HEK293 (cell line): ENCODE measurements at regions not wholly inside any gene's neighbourhood (a gene's known extent, or its start where the extent isn't known, plus 50 kb on each side); places are given as distances from the start of the nearest gene placed in this dataset.

ENCODE experiments used
- CTCF ChIA-PET: fragments of 350-600 bp; formaldehyde crosslinking; extraction: SDS; loops from one replicate; lab custom pipeline; 2021; ENCODE audit warnings: antibody characterized with exemption; lab: Yijun Ruan, JAX
- POLR2A ChIA-PET: fragments of 300-600 bp; formaldehyde crosslinking; extraction: SDS; loops from one replicate; lab custom pipeline; 2020; ENCODE audit warnings: antibody characterized with exemption, inconsistent platforms; lab: Yijun Ruan, JAX
- H3K27ac ChIP-seq: fragments of 200-500 bp; sonication (Bioruptor generic); 2 replicates; pipeline ENCODE4 v1.5.1; 2014; ENCODE audit warnings: low read depth, low read length, control low read depth, inconsistent platforms; ENCODE audit errors: extremely low read depth
- H3K36me3 ChIP-seq, 2 experiments: fragments of 200-500 bp in 1 of 2; sonication (Bioruptor generic) in 1 of 2; 1 replicate in 1 of 2; 2 replicates in 1 of 2; pipeline ENCODE4 v1.5.1; 2014 to 2017; ENCODE audit warnings: inconsistent platforms in 2 of 2, low read length in 2 of 2; ENCODE audit not compliant: control insufficient read depth in 2 of 2, insufficient read depth in 1 of 2
- H3K4me1 ChIP-seq: fragments of 200-500 bp; sonication (Bioruptor generic); 2 replicates; pipeline ENCODE4 v1.5.1; 2014; ENCODE audit warnings: mild to moderate bottlenecking, low read length, inconsistent platforms; ENCODE audit not compliant: control insufficient read depth, insufficient read depth
- H3K4me3 ChIP-seq: 2 replicates; pipeline ENCODE4 v1.5.1; 2011; ENCODE audit warnings: low read depth, mild to moderate bottlenecking, control low read depth, low read length, moderate library complexity
- H3K9me3 ChIP-seq: fragments of 200-500 bp; sonication (Bioruptor generic); 2 replicates; pipeline ENCODE4 v1.5.1; 2014; ENCODE audit warnings: low read depth, low read length, inconsistent platforms; ENCODE audit not compliant: control insufficient read depth, insufficient read depth
- HOXC10 ChIP-seq: sonication (generic); formaldehyde crosslinking; IDR thresholded peaks from 2 replicates; pipeline ENCODE4 v1.8.1; 2023; ENCODE audit warnings: mild to moderate bottlenecking, missing genetic modification reagents
- RBAK ChIP-seq: fragments of 450-650 bp; formaldehyde crosslinking; IDR thresholded peaks from 2 replicates; pipeline ENCODE4 v1.5.1; 2016; ENCODE audit warnings: missing biosample characterization, missing genetic modification characterization
- SALL2 ChIP-seq: fragments of 450-650 bp; formaldehyde crosslinking; IDR thresholded peaks from 2 replicates; pipeline ENCODE4 v1.5.0; 2017; ENCODE audit warnings: missing biosample characterization, mild to moderate bottlenecking, missing genetic modification characterization, borderline replicate concordance
- SETDB1 ChIP-seq: IDR thresholded peaks from one replicate; pipeline ENCODE4 v1.6.1; 2017; ENCODE audit warnings: mild to moderate bottlenecking, low read length, moderate library complexity, mixed read lengths; ENCODE audit not compliant: insufficient read length
- ZBTB11 ChIP-seq: fragments of 450-650 bp; formaldehyde crosslinking; conservative IDR thresholded peaks from 2 replicates; pipeline ENCODE4 v1.5.1; 2016; ENCODE audit warnings: low read depth, missing biosample characterization, missing genetic modification characterization
- ZFP3 ChIP-seq: fragments of 450-650 bp; formaldehyde crosslinking; IDR thresholded peaks from 2 replicates; pipeline ENCODE4 v1.5.1; 2016; ENCODE audit warnings: low read depth, missing biosample characterization, missing genetic modification characterization
- ZIC2 ChIP-seq: fragments of 450-650 bp; formaldehyde crosslinking; IDR thresholded peaks from 2 replicates; pipeline ENCODE4 v1.5.1; 2016; ENCODE audit warnings: missing biosample characterization, missing genetic modification characterization
- ZNF146 ChIP-seq: fragments of 450-650 bp; formaldehyde crosslinking; IDR thresholded peaks from 2 replicates; pipeline ENCODE4 v1.5.1; 2016; ENCODE audit warnings: missing biosample characterization, missing genetic modification characterization
- ZNF2 ChIP-seq: fragments of 450-650 bp; formaldehyde crosslinking; IDR thresholded peaks from 2 replicates; pipeline ENCODE4 v1.5.1; 2016; ENCODE audit warnings: missing biosample characterization, missing genetic modification characterization
- ZNF202 ChIP-seq: fragments of 450-650 bp; formaldehyde crosslinking; IDR thresholded peaks from 2 replicates; pipeline ENCODE4 v1.5.1; 2016; ENCODE audit warnings: missing biosample characterization, missing genetic modification characterization, borderline replicate concordance
- ZNF221 ChIP-seq: fragments of 450-650 bp; formaldehyde crosslinking; IDR thresholded peaks from 2 replicates; pipeline ENCODE4 v1.5.1; 2017; ENCODE audit warnings: missing biosample characterization, missing genetic modification characterization, borderline replicate concordance
- ZNF266 ChIP-seq: fragments of 450-650 bp; formaldehyde crosslinking; IDR thresholded peaks from 2 replicates; pipeline ENCODE4 v1.5.1; 2016; ENCODE audit warnings: missing biosample characterization, missing genetic modification characterization, low read depth
- ZNF510 ChIP-seq: fragments of 450-650 bp; formaldehyde crosslinking; IDR thresholded peaks from 2 replicates; pipeline ENCODE4 v1.5.1; 2018; ENCODE audit warnings: mild to moderate bottlenecking, missing genetic modification characterization, missing biosample characterization; ENCODE audit not compliant: insufficient replicate concordance
- ZNF521 ChIP-seq: fragments of 450-650 bp; formaldehyde crosslinking; IDR thresholded peaks from 2 replicates; pipeline ENCODE4 v1.5.1; 2017; ENCODE audit warnings: missing biosample characterization, mild to moderate bottlenecking, missing genetic modification characterization
- ZSCAN16 ChIP-seq: fragments of 450-650 bp; formaldehyde crosslinking; IDR thresholded peaks from 2 replicates; pipeline ENCODE4 v1.5.1; 2016; ENCODE audit warnings: missing biosample characterization, missing genetic modification characterization
- ZSCAN23 ChIP-seq: fragments of 450-650 bp; formaldehyde crosslinking; IDR thresholded peaks from 2 replicates; pipeline ENCODE4 v1.5.1; 2016; ENCODE audit warnings: missing biosample characterization, missing genetic modification characterization
- TF ChIP-seq, protein P1 (sequence below): fragments of 450-650 bp; formaldehyde crosslinking; IDR thresholded peaks from 2 replicates; pipeline ENCODE4 v1.5.1; 2016; ENCODE audit warnings: missing biosample characterization, missing genetic modification characterization
- TF ChIP-seq, protein P2 (sequence below): fragments of 450-650 bp; formaldehyde crosslinking; IDR thresholded peaks from 2 replicates; pipeline ENCODE4 v1.5.1; 2017; ENCODE audit warnings: missing biosample characterization, mild to moderate bottlenecking, missing genetic modification characterization, moderate library complexity
- TF ChIP-seq, protein P3 (sequence below): fragments of 450-650 bp; formaldehyde crosslinking; conservative IDR thresholded peaks from 2 replicates; pipeline ENCODE4 v1.5.1; 2016; ENCODE audit warnings: low read depth, missing biosample characterization, missing genetic modification characterization

GRCh38 chr2:64325852-64326577 lies 127.9 kb upstream of the LGALSL start:
- no peaks in the 10 kb centered on the region; the same call in 1 of the 2 replicates for H3K4me1 ChIP-seq
- H3K36me3 ChIP-seq = no peaks in the 10 kb centered on the region
- no peaks in the 10 kb centered on the region for H3K9me3 ChIP-seq
- ChIA-PET POLR2A (no interaction called here), CTCF (interaction anchor here (0.7 to 7.3 kb wide), 5 partner anchors 13 to 276 kb away, joined by 3 to 155 read pairs (median 6); no protein-coding TSS in a partner anchor)
- H3K4me3 ChIP-seq = no peak overlapping the region
- no peak overlapping the region for H3K27ac ChIP-seq
- TF ChIP-seq ZNF510 (tag by site-specific recombination) (no peak), SALL2 (tag by site-specific recombination) (no peak), SETDB1 (no peak), ZBTB11 (tag by site-specific recombination) (no peak), ZSCAN23 (tag by site-specific recombination) (no peak), ZNF202 (tag by site-specific recombination) (no peak), ZNF521 (tag by site-specific recombination) (no peak), HOXC10 (CRISPR knock-in tag) (no peak), ZNF266 (tag by site-specific recombination) (no peak), ZIC2 (tag by site-specific recombination) (no peak), ZFP3 (no peak), ZSCAN16 (no peak), RBAK (tag by site-specific recombination) (no peak), ZNF2 (tag by site-specific recombination) (no peak), ZNF146 (tag by site-specific recombination) (no peak), ZNF221 (no peak)
- TF ChIP-seq, protein P1, sequence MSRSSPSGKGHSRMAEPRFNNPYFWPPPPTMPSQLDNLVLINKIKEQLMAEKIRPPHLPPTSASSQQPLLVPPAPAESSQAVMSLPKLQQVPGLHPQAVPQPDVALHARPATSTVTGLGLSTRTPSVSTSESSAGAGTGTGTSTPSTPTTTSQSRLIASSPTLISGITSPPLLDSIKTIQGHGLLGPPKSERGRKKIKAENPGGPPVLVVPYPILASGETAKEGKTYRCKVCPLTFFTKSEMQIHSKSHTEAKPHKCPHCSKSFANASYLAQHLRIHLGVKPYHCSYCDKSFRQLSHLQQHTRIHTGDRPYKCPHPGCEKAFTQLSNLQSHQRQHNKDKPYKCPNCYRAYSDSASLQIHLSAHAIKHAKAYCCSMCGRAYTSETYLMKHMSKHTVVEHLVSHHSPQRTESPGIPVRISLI (tag by site-specific recombination) = no peak
- TF ChIP-seq, protein P2, sequence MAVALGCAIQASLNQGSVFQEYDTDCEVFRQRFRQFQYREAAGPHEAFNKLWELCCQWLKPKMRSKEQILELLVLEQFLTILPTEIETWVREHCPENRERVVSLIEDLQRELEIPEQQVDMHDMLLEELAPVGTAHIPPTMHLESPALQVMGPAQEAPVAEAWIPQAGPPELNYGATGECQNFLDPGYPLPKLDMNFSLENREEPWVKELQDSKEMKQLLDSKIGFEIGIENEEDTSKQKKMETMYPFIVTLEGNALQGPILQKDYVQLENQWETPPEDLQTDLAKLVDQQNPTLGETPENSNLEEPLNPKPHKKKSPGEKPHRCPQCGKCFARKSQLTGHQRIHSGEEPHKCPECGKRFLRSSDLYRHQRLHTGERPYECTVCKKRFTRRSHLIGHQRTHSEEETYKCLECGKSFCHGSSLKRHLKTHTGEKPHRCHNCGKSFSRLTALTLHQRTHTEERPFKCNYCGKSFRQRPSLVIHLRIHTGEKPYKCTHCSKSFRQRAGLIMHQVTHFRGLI (tag by site-specific recombination) = no peak
- TF ChIP-seq, protein P3, sequence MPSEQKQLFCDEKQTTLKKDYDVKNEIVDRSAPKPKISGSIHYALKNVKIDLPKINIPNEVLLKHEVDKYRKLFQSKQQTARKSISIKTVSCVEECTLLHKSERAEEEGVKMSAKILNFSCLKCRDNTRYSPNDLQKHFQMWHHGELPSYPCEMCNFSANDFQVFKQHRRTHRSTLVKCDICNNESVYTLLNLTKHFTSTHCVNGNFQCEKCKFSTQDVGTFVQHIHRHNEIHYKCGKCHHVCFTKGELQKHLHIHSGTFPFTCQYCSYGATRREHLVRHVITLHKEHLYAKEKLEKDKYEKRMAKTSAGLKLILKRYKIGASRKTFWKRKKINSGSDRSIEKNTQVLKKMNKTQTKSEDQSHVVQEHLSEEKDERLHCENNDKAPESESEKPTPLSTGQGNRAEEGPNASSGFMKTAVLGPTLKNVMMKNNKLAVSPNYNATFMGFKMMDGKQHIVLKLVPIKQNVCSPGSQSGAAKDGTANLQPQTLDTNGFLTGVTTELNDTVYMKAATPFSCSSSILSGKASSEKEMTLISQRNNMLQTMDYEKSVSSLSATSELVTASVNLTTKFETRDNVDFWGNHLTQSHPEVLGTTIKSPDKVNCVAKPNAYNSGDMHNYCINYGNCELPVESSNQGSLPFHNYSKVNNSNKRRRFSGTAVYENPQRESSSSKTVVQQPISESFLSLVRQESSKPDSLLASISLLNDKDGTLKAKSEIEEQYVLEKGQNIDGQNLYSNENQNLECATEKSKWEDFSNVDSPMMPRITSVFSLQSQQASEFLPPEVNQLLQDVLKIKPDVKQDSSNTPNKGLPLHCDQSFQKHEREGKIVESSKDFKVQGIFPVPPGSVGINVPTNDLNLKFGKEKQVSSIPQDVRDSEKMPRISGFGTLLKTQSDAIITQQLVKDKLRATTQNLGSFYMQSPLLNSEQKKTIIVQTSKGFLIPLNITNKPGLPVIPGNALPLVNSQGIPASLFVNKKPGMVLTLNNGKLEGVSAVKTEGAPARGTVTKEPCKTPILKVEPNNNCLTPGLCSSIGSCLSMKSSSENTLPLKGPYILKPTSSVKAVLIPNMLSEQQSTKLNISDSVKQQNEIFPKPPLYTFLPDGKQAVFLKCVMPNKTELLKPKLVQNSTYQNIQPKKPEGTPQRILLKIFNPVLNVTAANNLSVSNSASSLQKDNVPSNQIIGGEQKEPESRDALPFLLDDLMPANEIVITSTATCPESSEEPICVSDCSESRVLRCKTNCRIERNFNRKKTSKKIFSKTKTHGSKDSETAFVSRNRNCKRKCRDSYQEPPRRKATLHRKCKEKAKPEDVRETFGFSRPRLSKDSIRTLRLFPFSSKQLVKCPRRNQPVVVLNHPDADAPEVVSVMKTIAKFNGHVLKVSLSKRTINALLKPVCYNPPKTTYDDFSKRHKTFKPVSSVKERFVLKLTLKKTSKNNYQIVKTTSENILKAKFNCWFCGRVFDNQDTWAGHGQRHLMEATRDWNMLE (tag by site-specific recombination) = no peak
